HG03064 (cell line): ENCODE measurements at regions not wholly inside any gene's neighbourhood (a gene's known extent, or its start where the extent isn't known, plus 50 kb on each side); places are given as distances from the start of the nearest gene placed in this dataset.

ENCODE experiments used
- ATAC-seq: cut with Tn5 transposase; IDR thresholded peaks from one replicate; pipeline ENCODE4 v1.9.1; 2021; ENCODE audit warnings: low read depth; ENCODE audit not compliant: unreplicated experiment

DNA sequence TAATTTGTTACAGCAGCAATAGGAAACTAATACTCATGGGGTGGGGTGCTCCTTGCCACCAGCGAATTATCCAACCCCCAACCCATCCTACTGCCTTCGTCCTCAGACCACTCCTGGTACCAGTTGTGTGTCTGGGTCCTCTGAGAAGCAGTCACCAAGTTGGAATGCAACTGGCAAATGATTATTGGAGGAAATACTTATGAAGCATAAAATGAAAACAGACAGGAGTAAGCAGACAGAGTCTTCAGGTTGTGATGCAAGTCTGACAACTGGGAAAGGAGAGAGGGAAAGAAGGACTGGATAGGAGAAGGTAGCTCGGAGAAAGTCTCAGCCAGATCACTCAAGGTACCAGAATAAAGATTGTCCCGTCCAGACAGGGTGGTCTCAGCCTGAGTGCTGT is 181.1 kb upstream of the ARID2 start:
- no peak for ATAC-seq

DNA sequence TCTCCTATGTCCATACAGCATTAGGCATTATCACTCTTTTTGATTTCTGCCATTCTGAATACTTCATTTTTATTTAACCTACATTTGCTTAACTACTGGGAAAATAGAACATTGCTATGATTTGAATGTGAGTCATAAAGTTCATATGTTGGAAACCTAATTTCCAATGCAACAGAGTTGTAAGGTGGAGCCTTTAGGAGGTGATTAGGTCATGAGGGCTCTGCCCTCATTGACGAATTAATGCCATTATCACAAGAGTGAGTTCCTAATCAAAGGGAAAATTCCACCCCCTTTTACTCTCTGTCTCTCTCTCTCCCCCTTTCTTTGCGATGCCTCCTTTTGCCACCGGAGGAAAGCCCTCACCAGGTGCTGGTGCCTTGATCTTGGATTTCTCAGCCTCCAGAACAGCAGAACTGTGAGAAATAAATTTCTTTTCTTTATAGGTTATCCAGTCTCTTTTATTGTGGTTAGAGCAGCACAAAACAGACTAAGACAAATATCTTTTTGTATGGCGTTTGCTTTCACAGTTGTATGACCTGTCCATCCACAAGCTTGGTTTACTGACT is 180.1 kb upstream of the ARID2 start:
- no peak for ATAC-seq

DNA sequence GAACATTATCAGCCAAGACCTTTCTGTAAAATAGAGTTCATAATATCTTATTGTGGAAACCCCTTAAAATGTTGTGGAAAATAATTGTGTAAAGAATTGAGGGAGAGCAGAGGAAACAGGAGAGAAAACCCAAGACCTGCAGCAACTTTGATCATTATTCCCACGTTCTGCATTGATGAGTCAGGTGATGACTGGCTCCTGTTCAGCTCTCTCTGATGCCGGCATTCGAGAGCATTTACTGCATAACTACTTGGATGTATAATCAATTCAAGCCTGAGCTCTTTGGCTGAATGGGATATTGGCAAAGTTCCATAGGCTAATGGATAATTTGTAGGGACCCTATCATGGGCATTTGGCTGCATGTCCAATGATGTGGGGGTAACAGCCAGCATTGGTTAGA is 176.3 kb upstream of the ARID2 start:
- ATAC-seq = no peak

DNA sequence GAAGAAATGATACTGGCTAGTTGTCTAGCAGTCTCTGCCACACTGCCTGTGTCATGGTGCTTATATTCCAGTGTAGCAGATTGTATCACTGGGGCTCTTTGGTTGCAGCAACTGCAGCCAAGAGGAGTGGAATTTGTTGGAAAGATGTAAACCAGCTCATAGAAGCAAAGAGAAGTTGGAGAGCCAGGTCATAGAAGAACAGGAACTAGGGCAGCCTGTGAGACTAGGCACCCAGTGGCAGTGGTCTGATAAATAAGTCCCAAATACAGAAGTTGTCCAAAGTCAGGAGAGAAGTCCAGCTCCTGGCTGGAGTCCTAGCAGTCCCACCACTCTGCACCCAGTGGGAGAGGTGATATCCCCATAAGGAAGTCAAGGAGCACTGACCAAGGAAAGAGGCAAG is 172.5 kb upstream of the ARID2 start:
- ATAC-seq = no peak

DNA sequence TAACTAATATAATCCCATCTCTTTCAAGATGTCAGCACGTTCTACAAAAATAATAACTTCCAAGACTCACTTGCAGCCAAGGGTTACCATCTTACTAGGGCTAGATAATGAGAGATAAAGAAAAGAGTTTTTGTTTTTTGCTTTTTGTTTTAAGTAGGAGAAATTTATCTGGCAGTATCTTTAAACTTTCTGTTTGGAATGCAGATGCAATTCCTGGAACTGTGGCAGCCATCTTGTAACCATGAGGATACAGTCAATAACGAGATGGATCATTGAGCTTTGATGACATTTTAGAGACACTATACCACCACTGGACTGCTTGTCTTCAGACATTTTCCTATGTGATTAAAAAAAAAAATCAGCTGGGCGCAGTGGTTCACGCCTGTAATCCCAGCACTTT is 171.2 kb upstream of the ARID2 start:
- no peak for ATAC-seq

DNA sequence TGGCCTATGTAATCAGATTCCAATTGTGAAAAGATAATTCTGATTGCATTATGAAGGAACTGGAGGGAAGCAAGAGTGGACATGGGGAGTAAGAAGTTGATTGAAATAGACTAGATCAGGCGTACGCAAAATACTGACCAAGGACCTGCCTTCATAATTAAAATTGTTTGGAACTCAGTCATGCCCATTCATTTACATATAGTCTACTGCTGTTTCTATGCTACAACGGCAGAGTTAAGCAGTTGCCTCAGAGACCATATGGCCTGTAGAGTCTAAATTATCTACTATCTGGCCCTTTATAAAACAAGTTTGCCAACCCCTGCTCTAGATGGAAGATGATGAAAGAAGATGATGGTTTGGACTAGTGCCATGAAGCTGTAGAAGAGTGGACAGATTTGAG is 170.0 kb upstream of the ARID2 start:
- no peak for ATAC-seq

DNA sequence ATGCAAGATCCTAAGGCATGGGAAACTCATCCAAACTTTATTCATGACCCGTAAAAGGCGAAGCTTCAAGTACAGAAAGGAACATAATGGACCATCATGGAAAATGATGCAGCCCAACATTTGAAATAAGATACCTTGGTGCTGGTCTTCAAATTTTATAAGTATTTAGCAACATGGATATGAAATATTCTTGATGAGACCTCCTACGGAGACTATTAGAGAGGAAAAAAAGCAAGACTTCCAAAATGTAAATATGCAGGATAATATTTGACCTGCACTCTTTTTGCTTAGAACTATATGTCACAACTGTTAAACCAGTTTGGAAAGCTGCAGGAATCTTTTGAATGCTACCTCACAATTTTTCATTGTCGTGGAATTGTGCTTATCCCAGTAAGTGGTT is 168.8 kb upstream of the ARID2 start:
- ATAC-seq = no peak

DNA sequence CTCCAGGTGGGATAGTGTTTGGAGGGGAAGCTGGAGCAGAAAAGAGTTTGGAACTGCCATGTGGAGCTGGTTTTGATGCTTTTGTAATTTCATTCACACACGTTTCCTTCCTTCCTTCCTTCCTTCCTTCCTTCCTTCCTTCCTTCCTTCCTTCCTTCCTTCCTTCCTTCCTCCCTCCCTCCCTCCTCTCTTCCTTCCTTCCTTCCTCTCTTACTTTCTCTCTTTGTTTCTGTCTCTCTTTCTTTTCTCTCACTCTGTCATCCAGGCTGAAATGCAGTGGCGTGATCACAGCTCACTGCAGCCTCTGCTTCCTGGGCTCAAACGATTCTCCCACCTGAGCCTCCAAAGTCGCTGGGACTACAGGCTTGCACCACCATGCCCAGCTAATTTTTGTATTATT is 168.0 kb upstream of the ARID2 start:
- ATAC-seq = no peak

DNA sequence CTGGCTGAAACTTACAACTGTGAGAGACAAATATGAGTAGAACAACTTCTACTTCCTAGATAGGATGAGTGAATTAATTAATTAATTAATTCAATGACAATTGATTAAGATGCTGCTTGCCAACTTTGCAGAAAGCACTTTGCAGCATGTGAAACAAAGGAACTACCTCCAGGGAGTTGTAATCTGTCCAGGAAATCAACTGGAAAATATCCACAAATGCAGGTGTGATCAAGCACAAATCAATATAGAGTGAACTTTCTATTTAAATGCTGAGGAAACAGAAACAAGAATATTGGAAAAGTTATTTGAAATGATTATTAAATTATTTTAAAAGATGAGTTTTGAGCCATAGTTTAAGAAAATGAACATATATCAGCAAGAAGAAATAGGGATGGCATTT is 163.9 kb upstream of the ARID2 start:
- no peak for ATAC-seq

DNA sequence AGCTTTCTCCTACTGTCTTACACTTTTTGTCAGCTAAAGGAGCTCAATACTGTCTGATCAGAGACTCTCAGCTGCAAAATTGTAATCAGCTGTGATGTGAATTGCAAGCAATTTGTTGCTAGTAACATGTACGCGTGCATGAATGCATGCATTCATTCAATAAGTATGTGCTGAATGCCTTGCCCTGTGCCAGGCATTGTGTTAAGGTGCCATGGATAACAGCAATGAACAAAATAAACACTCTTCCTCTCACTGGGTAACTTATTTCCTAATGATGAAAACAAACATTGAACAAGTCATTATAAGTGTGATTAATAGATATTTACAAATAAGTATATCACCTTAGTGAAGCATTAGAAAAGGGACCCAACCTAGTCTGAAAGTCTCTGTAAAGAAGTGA is 163.2 kb upstream of the ARID2 start:
- no peak for ATAC-seq

DNA sequence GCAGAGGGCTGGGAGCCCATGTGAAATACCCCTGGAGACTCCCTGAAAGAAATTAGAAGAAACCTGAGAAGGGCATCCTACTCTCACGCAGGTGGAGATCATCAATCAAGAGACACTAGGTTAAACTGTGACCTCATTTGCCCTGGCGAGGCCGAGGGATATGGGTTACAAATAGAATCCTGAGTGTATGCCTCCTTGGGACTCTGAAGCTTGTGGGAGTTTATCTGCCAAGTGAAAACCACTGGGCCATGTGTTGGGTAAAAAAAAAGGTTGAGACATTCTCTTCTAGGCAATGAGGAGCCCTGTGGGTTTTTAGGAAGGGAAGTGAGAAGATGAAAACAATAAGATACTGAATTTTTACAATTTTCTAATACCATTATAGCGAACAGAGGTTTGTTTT is 160.7 kb upstream of the ARID2 start:
- ATAC-seq = no peak

DNA sequence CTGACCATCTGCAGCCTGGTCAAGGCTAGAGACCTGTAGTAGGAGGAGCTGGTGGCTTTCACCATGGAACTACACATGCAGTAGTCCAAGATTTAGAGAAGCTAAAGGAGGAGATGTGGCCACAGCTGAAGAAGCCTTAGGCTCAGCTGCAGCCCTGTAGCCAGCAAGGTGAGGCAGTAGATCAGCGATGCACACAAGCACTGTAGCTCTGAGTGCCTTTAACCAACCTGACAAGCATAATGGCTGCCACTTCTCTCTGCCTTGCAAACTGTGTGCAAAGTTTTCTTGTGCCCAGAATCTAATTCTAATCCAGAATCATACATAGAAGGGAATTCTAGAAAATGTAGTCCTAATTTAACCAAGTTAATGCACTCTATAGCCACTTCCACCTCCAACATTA is 159.0 kb upstream of the ARID2 start:
- ATAC-seq = no peak

DNA sequence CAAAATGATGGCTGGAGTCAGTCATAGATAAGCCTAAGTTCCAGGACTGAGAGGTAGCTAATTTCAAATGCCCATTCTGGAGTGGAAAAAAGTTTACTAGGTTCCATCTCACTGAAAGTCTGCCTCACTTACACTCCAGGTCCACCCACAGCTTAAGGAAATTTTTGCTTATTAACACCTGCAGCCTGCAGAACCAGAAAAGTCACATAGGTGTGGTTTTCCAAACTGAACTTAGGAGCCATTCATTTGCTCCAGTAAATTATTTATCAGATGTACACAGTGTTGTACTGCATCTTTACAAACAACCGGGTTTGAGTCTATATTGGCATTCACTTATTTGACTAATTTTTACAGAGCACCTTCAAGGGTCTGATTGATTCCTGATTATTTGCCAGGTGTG is 157.4 kb upstream of the ARID2 start:
- ATAC-seq = no peak

DNA sequence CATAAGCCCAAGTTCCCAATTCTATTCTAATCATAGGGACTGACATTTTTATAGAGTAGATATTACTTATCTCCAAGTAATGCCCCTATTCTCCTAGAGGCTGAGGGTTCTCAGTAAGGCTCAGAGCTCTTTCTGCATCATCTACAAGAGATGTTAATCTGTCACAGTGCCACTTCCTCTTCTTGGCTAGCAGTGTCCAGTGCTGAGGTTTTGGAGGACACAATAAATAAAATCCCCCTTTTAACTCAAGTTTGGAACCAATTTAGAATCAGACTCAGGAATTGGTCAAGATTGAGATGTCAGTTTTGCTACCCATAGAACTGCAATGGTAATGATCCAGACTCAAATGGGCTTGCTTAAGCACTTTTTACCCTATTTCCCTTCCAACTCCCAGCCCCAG is 154.1 kb upstream of the ARID2 start:
- ATAC-seq = no peak

DNA sequence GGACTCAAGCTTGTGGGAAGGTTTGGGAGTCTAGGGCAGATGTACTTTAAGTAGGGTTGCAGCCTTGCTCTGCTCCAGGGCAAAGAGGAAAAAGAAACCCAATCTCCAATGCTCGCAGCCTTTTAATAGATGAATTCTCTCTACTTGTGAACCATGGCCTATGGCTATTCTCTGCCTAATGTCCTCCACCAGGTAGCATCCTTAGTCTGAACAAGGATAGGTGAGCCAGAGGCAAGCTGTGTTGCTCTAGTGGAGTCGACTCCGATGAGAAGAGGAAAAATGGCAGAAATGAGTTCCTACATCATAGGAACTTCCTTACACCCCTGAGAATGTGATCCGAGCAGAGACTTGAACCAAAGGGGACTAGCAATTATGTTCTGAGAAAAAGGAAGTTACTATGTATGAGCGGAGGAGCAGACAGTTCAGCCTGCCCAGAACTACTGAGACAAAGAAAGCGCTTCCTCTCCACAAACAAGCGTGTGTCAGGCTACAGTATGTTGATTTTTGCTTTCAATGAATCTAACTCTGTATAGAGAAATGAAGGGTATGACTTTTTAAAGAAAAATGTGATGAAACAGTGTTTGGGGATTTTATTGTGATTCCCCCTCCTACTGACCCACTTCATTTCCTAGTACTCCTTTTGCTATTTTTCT is 153.6 kb upstream of the ARID2 start:
- ATAC-seq = peak; percentile 66

DNA sequence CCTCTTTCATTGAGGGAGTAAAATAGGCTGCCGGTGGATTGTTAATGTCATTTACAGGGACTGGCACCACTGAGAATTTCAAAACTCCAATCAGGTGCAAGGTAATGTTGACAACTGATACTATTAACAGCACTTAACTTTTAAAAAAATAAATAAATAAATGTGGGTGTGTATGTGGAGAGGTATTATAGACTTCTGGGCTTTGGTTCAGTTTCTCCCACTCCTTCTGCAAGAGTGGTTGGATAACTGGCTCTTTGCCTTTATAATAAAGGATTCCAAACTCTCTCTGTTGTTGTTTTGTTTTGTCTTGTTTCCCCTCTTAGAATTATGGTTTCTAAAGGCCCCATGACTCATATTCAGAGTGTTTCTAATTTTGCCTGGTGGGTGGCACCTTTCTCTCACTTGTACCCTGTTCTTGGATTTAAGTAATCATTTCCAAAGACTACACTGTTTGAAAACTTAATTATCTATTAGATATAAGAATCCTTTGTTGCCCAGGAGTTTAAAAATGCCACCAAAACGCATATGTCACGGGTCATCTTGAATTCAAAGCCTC is 151.6 kb upstream of the ARID2 start:
- no peak for ATAC-seq

DNA sequence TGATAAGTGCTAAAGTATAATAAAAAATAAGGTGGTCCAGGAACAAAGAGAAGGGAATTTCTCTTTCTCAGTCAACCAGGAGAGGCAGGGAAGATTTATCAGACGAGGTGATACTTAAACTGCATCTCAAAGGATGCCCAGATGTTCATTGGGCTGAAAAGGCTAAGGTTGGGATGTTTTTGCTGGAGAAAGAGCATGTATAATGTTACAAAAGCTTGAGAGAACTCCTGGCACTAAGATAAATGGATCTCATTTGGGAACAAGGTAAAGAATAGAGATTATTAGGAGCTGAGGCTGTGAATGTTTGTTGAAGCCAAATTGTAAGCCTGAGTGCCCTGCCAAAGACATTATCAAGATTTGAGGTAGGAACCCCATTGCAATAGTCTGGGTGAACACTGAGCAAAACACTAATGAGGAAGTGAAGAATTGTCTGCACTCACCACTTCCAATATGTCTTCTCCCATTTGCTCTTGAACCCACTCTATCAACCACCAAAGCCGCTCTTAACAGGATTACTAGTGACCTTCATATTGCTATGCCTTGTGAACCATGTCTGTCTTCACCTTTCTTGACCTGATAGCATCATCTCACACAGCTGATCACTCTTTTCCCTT is 149.0 kb upstream of the ARID2 start:
- no peak for ATAC-seq

DNA sequence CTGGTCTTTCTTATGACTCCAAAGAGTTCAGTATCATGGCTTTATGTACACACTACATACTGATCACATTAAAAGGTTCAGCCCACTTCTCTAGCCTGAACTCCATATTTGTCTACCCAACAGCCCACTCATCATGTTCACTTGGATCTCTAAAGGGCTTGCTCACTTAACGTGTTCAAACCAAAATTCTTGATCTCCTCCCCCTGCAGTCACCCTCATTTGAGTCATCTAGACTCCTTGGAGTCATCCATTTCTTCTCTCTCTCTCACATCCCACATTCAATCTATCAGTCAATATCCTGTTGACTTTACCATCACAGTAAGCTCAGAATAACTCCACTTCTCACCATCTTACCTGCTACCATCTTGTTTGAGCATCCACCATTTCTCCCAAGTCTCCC is 148.4 kb upstream of the ARID2 start:
- no peak for ATAC-seq

DNA sequence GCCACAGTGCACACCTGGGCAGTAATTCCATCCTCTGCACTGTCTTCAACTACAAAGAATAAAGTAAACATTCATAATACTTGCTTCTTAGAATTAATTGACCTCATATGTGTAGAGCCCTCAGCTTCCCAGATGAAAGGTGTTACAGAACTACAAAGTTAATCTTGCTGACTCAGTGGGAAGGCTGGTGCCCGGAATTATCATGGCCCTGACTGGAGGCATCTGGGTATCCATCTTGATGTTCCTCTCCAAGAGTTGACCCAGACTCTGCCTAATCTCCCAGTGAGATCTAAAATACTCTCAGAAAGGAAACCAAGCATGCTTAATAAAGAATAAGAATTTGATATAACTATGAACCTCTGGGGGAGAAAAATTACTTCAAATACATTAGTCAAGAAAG is 147.0 kb upstream of the ARID2 start:
- ATAC-seq = no peak

DNA sequence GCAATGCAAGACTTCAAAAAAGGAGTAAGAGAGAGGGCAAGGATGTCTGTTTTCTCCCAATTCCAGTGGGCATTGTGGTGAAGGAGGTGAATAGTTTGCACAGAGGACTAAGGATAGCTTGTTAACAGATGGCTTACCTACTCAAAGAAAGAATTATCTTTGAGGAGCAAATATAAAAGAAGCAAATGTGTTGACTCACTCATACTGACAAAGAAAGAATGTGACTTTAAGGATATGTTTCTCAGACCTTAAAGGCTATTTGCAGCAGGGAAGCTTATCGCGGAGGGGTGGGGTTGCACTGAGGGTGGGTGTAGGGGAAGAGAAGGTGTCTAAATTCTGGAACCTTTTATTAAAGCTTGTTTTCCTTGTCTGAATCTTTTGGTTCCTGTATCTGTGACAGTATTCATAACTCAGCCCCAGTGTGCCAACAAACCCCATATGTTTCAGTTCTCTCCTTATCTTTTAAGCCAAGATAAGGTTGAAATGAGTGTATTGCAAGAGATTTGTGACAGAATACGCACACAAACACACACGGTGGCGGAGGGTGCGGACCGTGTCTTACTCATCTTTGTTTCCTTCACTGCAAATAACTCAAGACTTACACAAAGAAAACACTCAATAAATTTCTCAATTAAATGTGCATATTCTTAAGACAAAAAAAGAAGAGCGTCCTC is 146.4 kb upstream of the ARID2 start:
- ATAC-seq = no peak

DNA sequence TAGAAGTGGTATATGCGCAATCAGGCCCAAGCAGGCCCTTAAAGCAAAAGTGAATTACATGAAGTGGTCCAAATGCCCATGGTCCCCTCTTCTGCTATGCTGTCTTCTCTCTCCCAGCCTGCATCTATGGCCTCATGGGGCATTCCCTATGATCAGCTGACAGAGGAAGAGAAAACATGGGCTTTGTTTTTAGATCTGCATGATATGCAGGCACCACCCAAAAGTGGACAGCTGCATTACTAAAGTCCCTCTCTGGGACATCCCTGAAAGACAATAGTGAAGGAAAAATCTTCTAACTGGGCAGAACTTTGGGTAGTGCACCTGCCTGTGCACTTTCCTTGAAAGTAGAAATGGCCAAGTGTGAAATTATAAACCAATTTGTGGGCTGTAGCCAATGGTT is 145.2 kb upstream of the ARID2 start:
- no peak for ATAC-seq
